GM06990 (cell line): ENCODE measurements at regions not wholly inside any gene's neighbourhood (a gene's known extent, or its start where the extent isn't known, plus 50 kb on each side); places are given as distances from the start of the nearest gene placed in this dataset.
"Not testable (repeated sequence)": the region's sequence is repeated elsewhere in the genome, so short reads cannot be mapped to it uniquely, and the experiment has no call there.

ENCODE experiments used
- DNase-seq: peaks from one replicate; pipeline ENCODE4 v3.0.0-alpha.2; 2011; ENCODE audit not compliant: insufficient read length; ENCODE audit errors: extremely low read depth
- H3K27me3 ChIP-seq: replicated peaks from 2 replicates; pipeline ENCODE4 v1.6.0; 2011; ENCODE audit warnings: low read length; ENCODE audit not compliant: control insufficient read depth, insufficient read depth
- H3K36me3 ChIP-seq: 2 replicates; pipeline ENCODE4 v1.5.1; 2011; ENCODE audit warnings: low read length; ENCODE audit not compliant: control insufficient read depth, insufficient read depth
- H3K4me3 ChIP-seq: replicated peaks from 2 replicates; pipeline ENCODE4 v1.5.1; 2011; ENCODE audit warnings: low read depth, mild to moderate bottlenecking, control low read depth, low read length
- TF ChIP-seq, protein P1 (sequence below): IDR thresholded peaks from 2 replicates; pipeline ENCODE4 v1.5.1; 2011; ENCODE audit warnings: low read length, control low read depth, mild to moderate bottlenecking, inconsistent platforms; ENCODE audit not compliant: insufficient read depth, poor library complexity, severe bottlenecking

- TF ChIP-seq, protein P1, sequence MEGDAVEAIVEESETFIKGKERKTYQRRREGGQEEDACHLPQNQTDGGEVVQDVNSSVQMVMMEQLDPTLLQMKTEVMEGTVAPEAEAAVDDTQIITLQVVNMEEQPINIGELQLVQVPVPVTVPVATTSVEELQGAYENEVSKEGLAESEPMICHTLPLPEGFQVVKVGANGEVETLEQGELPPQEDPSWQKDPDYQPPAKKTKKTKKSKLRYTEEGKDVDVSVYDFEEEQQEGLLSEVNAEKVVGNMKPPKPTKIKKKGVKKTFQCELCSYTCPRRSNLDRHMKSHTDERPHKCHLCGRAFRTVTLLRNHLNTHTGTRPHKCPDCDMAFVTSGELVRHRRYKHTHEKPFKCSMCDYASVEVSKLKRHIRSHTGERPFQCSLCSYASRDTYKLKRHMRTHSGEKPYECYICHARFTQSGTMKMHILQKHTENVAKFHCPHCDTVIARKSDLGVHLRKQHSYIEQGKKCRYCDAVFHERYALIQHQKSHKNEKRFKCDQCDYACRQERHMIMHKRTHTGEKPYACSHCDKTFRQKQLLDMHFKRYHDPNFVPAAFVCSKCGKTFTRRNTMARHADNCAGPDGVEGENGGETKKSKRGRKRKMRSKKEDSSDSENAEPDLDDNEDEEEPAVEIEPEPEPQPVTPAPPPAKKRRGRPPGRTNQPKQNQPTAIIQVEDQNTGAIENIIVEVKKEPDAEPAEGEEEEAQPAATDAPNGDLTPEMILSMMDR: no peak
- DNase-seq: no peak
- Histone ChIP-seq H3K36me3 (no peaks in the 10 kb centered on the region), H3K4me3 (no peak overlapping the region), H3K27me3 (no peaks in the 10 kb centered on the region; the same call in 1 of the 2 replicates)
These were observed 168.6 kb downstream of the INHBB start for GRCh38 chr2:120514521-120514920.

GRCh38 chr2:120515066-120515758, 169.3 kb downstream of the INHBB start:
- not testable (repeated sequence) for H3K4me3 ChIP-seq, H3K36me3 ChIP-seq, H3K27me3 ChIP-seq, DNase-seq

GRCh38 chr2:120515759-120516678, 170.1 kb downstream of the INHBB start:
- TF ChIP-seq, protein P1: no peak
- no peak overlapping the region for H3K4me3 ChIP-seq
- H3K36me3 ChIP-seq: no peaks in the 10 kb centered on the region
- DNase-seq: no peak
- H3K27me3 ChIP-seq: no peaks in the 10 kb centered on the region; the same call in 1 of the 2 replicates

- H3K4me3 ChIP-seq: no peak overlapping the region
- no peaks in the 10 kb centered on the region; the same call in 1 of the 2 replicates for H3K27me3 ChIP-seq
- H3K36me3 ChIP-seq: no peaks in the 10 kb centered on the region
- TF ChIP-seq, protein P1: no peak
- DNase-seq: no peak
These were observed 170.9 kb downstream of the INHBB start for GRCh38 chr2:120516679-120517314.

DNA sequence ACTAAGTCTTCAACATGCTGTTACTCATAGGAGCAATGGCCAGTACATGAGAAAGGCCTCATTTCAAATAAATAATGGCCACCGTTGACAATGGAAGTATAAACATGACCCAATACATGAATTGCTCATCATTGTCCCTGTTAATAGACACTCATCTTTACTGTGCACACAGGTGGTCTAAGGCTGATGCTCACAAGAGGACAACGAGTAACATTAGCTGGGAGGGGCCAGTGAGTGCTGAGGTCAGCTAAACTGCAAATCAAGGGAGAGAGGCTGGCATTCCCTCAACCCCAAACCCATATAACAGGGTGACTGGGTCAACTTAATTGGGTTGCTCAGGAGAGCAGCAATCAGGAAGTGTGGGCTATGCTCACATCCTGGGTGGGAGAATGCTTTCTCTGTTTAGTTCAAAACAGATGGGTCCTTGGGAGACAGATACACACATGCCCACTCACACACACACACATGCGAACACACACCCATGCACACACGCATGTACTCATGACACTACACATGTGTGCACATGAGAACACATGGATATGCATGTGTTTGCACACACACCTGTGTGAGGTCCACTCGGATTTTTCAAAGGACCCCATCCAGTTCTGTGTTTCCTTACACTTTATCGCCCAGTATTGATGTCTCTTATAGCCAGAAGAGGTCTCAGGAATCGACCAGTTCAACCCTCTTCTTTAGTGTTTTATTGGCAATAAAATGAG, 172.0 kb downstream of the INHBB start:
- no peak for DNase-seq
- no peaks in the 10 kb centered on the region for H3K36me3 ChIP-seq
- TF ChIP-seq, protein P1: no peak
- H3K27me3 ChIP-seq: no peaks in the 10 kb centered on the region; the same call in 1 of the 2 replicates
- H3K4me3 ChIP-seq: no peak overlapping the region
